Caco-2 (cell line): ENCODE measurements at regions not wholly inside any gene's neighbourhood (a gene's known extent, or its start where the extent isn't known, plus 50 kb on each side); places are given as distances from the start of the nearest gene placed in this dataset.

ENCODE experiments used
- BruUV-seq: library from RNA; stranded (reverse); fragments of 400-500 nt; replicated peaks from 2 replicates; lab custom pipeline; 2021; lab: Mats Ljungman, UMichigan
- CTCF ChIA-PET: fragments of 300-600 bp; sonication (Branson Sonifier 250); formaldehyde crosslinking; loops from one replicate; lab custom pipeline; 2022; ENCODE audit warnings: antibody characterized with exemption; lab: Charles Lee
- POLR2A ChIA-PET: fragments of 300-600 bp; sonication (Branson Sonifier 250); formaldehyde crosslinking; loops from one replicate; lab custom pipeline; 2022; ENCODE audit warnings: antibody characterized with exemption; lab: Charles Lee
- DNase-seq, 2 experiments: peaks; one replicate each; pipeline versions ENCODE4 v3.0.0 to v3.0.0-alpha.2; 2020 to 2022
- H3K27me3 ChIP-seq: replicated peaks from 2 replicates; pipeline ENCODE4 v1.6.0; 2011; ENCODE audit warnings: low read length; ENCODE audit not compliant: control insufficient read depth, insufficient read depth
- H3K36me3 ChIP-seq: 2 replicates; pipeline ENCODE4 v1.5.1; 2011; ENCODE audit warnings: low read length; ENCODE audit not compliant: control insufficient read depth, insufficient read depth
- H3K4me1 ChIP-seq: fragments of 250-450 bp; sonication (Bioruptor Pico); 2 replicates; pipeline ENCODE4 v1.5.1; 2020; ENCODE audit warnings: mild to moderate bottlenecking
- H3K4me3 ChIP-seq: 2 replicates; pipeline ENCODE4 v1.5.1; 2011; ENCODE audit warnings: low read depth, mild to moderate bottlenecking, control low read depth, low read length
- H3K9me3 ChIP-seq: fragments of 250-450 bp; sonication (Bioruptor Pico); 2 replicates; pipeline ENCODE4 v1.5.1; 2020; ENCODE audit warnings: mild to moderate bottlenecking, moderate library complexity
- H3K27ac Mint-ChIP-seq: one replicate; pipeline ENCODE4 v1.8.0; 2022; ENCODE audit warnings: mixed read lengths; ENCODE audit not compliant: unreplicated experiment
- H3K27me3 Mint-ChIP-seq: one replicate; pipeline ENCODE4 v1.8.0; 2022; ENCODE audit warnings: mixed read lengths; ENCODE audit not compliant: insufficient read depth, unreplicated experiment
- H3K36me3 Mint-ChIP-seq: one replicate; pipeline ENCODE4 v1.8.0; 2022; ENCODE audit warnings: mild to moderate bottlenecking, mixed read lengths; ENCODE audit not compliant: insufficient read depth, unreplicated experiment
- H3K4me1 Mint-ChIP-seq: one replicate; pipeline ENCODE4 v1.8.0; 2022; ENCODE audit warnings: low read depth, mixed read lengths; ENCODE audit not compliant: unreplicated experiment
- H3K4me3 Mint-ChIP-seq: one replicate; pipeline ENCODE4 v1.8.0; 2022; ENCODE audit warnings: mild to moderate bottlenecking, moderate library complexity, mixed read lengths; ENCODE audit not compliant: unreplicated experiment
- H3K9me3 Mint-ChIP-seq: one replicate; pipeline ENCODE4 v1.8.0; 2022; ENCODE audit warnings: mixed read lengths; ENCODE audit not compliant: unreplicated experiment
- intact Hi-C: fragments of 100-400 bp; cut with micrococcal nuclease; formaldehyde crosslinking; loops from one replicate; pipeline ENCODE4 v1.10.0; 2022; ENCODE audit not compliant: unreplicated experiment
- TF ChIP-seq, protein P1 (sequence below), 2 experiments: fragments of 200-600 bp in 1 of 2; IDR thresholded peaks; 1 replicate in 1 of 2; 2 replicates in 1 of 2; pipeline versions ENCODE4 v1.5.1 to v1.8.0; 2011 to 2022; ENCODE audit warnings: antibody characterized with exemption in 1 of 2, control low read depth in 1 of 2, inconsistent platforms in 1 of 2, low read depth in 1 of 2, low read length in 1 of 2, mild to moderate bottlenecking in 1 of 2, moderate library complexity in 1 of 2; ENCODE audit not compliant: insufficient read depth in 1 of 2, severe bottlenecking in 1 of 2, unreplicated experiment in 1 of 2

DNA sequence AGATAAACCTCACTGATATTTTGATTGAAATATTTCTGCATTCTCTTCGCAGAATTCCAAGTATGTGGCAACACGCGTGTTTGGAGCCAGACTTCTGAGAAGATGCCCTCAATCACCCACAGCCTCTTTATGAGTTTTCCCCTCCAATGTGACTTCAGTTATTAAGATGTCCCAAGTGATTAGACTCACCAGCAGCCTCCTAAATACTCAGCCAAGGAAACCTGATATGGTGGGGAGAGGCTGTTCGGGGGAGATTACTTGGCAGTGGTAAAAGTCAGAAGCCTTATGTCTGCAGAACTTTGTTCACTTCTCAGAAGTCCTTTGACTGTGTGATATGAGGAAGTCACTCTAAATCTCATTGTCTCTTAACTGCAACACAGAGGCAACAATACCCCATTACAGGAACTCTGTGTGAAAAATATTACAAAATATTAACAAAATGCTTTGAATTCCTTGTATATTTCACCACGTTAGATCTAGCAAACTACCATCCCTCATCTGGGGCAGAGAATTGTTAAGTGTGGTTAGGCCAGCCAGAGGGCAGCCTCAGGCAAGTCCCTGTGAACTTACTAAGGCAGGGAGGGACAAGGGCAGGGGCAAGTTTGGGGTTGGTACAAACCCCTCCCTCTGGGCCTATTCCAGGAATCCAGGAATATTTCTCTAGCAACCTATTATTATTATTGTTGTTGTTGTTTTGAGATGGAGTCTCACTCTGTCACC is 151.4 kb upstream of the USP9X start:
- ChIA-PET POLR2A (no interaction called here), CTCF (no interaction called here)
- no peaks in the 10 kb centered on the region for H3K36me3 Mint-ChIP-seq
- H3K9me3 ChIP-seq = no peaks in the 10 kb centered on the region
- H3K4me1 Mint-ChIP-seq = no peaks in the 10 kb centered on the region
- H3K27me3 Mint-ChIP-seq = no peaks in the 10 kb centered on the region
- H3K4me3 Mint-ChIP-seq = no peak overlapping the region
- no peaks in the 10 kb centered on the region for H3K36me3 ChIP-seq
- H3K27me3 ChIP-seq = no peaks in the 10 kb centered on the region
- intact Hi-C loops = no loop called here
- no peaks in the 10 kb centered on the region for H3K9me3 Mint-ChIP-seq
- H3K4me1 ChIP-seq = no peaks in the 10 kb centered on the region
- no peak overlapping the region for H3K27ac Mint-ChIP-seq
- TF ChIP-seq, protein P1, sequence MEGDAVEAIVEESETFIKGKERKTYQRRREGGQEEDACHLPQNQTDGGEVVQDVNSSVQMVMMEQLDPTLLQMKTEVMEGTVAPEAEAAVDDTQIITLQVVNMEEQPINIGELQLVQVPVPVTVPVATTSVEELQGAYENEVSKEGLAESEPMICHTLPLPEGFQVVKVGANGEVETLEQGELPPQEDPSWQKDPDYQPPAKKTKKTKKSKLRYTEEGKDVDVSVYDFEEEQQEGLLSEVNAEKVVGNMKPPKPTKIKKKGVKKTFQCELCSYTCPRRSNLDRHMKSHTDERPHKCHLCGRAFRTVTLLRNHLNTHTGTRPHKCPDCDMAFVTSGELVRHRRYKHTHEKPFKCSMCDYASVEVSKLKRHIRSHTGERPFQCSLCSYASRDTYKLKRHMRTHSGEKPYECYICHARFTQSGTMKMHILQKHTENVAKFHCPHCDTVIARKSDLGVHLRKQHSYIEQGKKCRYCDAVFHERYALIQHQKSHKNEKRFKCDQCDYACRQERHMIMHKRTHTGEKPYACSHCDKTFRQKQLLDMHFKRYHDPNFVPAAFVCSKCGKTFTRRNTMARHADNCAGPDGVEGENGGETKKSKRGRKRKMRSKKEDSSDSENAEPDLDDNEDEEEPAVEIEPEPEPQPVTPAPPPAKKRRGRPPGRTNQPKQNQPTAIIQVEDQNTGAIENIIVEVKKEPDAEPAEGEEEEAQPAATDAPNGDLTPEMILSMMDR (IDR thresholded peaks at IDR 0.05; ENCODE audit: insufficient read depth in 1 of 2, low read depth in 1 of 2, low read length in 1 of 2, severe bottlenecking in 1 of 2, unreplicated experiment in 1 of 2) = no peak
- BruUV-seq = no TSS peak
- DNase-seq = no peak
- no peak overlapping the region for H3K4me3 ChIP-seq

DNA sequence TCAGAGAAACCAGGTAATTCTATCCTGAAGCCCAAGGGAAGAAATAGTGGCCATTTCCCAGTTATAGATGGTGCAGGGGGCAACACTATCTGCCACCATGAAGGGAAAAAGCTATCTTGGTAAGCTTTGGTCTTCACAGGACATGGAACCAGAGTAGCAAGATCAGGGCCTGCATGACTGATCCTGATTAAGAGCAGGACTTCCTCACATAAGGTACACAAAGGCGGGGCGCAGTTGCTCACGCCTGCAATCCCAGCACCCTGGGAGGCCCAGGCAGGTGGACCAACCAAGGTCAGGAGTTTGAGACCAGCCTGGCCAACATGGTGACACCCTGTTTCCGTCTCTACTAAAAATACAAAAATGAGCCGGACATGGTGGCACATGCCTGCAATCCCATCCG is 148.4 kb upstream of the USP9X start:
- H3K27ac Mint-ChIP-seq = no peak overlapping the region
- no peak overlapping the region for H3K4me3 ChIP-seq
- no peaks in the 10 kb centered on the region for H3K27me3 ChIP-seq
- ChIA-PET POLR2A (no interaction called here), CTCF (no interaction called here)
- no peaks in the 10 kb centered on the region for H3K4me1 ChIP-seq
- H3K9me3 Mint-ChIP-seq = no peaks in the 10 kb centered on the region
- no peaks in the 10 kb centered on the region for H3K36me3 ChIP-seq
- H3K4me1 Mint-ChIP-seq = no peaks in the 10 kb centered on the region
- intact Hi-C loops = no loop called here
- H3K9me3 ChIP-seq = no peaks in the 10 kb centered on the region
- no peak for DNase-seq
- TF ChIP-seq, protein P1 (IDR thresholded peaks at IDR 0.05; ENCODE audit: insufficient read depth in 1 of 2, low read depth in 1 of 2, low read length in 1 of 2, severe bottlenecking in 1 of 2, unreplicated experiment in 1 of 2) = no peak
- H3K27me3 Mint-ChIP-seq = no peaks in the 10 kb centered on the region
- no peaks in the 10 kb centered on the region for H3K36me3 Mint-ChIP-seq
- H3K4me3 Mint-ChIP-seq = no peak overlapping the region
- no TSS peak for BruUV-seq

DNA sequence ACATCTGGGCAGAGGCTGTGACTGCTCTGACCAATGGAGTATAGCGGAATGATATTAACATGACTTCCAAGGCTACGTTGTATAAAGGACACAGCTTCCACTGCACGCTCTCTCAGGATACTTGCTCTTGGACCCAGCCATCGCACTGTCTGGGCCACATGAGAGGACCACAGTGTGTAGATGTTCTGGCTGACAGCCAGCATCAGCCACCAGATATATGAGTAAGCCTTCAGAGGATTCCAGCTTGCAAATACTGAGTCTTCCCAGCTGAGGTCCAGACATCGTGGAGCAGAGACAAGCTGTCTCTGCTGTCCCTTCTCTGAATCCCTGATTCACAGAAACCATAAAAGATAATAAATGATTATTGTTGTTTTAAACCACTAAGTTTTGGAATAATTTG is 146.8 kb upstream of the USP9X start:
- H3K36me3 ChIP-seq = no peaks in the 10 kb centered on the region
- H3K27me3 Mint-ChIP-seq = no peaks in the 10 kb centered on the region
- H3K4me1 ChIP-seq = no peaks in the 10 kb centered on the region
- intact Hi-C loops = no loop called here
- no peaks in the 10 kb centered on the region for H3K9me3 ChIP-seq
- H3K27me3 ChIP-seq = no peaks in the 10 kb centered on the region
- ChIA-PET POLR2A (interaction anchor here (0.6 kb wide), 1 partner anchor 394 kb away, joined by 5 read pairs; no protein-coding TSS in a partner anchor), CTCF (no interaction called here)
- no peak for DNase-seq
- H3K27ac Mint-ChIP-seq = no peak overlapping the region
- TF ChIP-seq, protein P1 (IDR thresholded peaks at IDR 0.05; ENCODE audit: insufficient read depth in 1 of 2, low read depth in 1 of 2, low read length in 1 of 2, severe bottlenecking in 1 of 2, unreplicated experiment in 1 of 2) = no peak
- no peaks in the 10 kb centered on the region for H3K9me3 Mint-ChIP-seq
- H3K36me3 Mint-ChIP-seq = no peaks in the 10 kb centered on the region
- H3K4me3 ChIP-seq = no peak overlapping the region
- H3K4me1 Mint-ChIP-seq = no peaks in the 10 kb centered on the region
- no TSS peak for BruUV-seq
- no peak overlapping the region for H3K4me3 Mint-ChIP-seq
